Prostate gland (tissue), 2 donors: ENCODE measurements at regions not wholly inside any gene's neighbourhood (a gene's known extent, or its start where the extent isn't known, plus 50 kb on each side); places are given as distances from the start of the nearest gene placed in this dataset.

ENCODE experiments used
- DNase-seq: peaks from one replicate; pipeline ENCODE4 v3.0.0-alpha.2; 2019; ENCODE audit warnings: low spot score
- H3K27ac ChIP-seq, 2 donors: fragments of 200-600 bp; sonication (generic); 2 replicates each; pipeline ENCODE4 v1.5.1; 2017 to 2019
- H3K27me3 ChIP-seq: fragments of 200-600 bp; sonication (generic); replicated peaks from 2 replicates; pipeline ENCODE4 v1.5.1; 2019; ENCODE audit not compliant: insufficient read depth
- H3K36me3 ChIP-seq, 2 donors: fragments of 200-600 bp; sonication (generic); 1 replicate in 1 of 2; 2 replicates in 1 of 2; pipeline versions ENCODE4 v1.5.1 to v1.8.1; 2017 to 2019
- H3K4me1 ChIP-seq: fragments of 200-600 bp; sonication (generic); replicated peaks from 2 replicates; pipeline ENCODE4 v1.5.1; 2019
- H3K4me3 ChIP-seq, 2 donors: fragments of 200-600 bp; sonication (generic); 2 replicates each; pipeline ENCODE4 v1.5.1; 2017 to 2019
- H3K9me3 ChIP-seq: fragments of 200-600 bp; sonication (generic); 2 replicates; pipeline ENCODE4 v1.5.1; 2017
- CTCF ChIP-seq, 4 experiments: fragments of 200-600 bp in 2 of 4; fragments of 450-650 bp in 2 of 4; sonication (generic) in 2 of 4; IDR thresholded peaks; 1 replicate in 3 of 4; 2 replicates in 1 of 4; pipeline ENCODE4 v1.5.1; 2016 to 2019; ENCODE audit warnings: antibody characterized with exemption in 4 of 4, mild to moderate bottlenecking in 2 of 4, moderate library complexity in 2 of 4
- POLR2A ChIP-seq: fragments of 450-650 bp; IDR thresholded peaks from one replicate; pipeline ENCODE4 v1.6.1; 2016; ENCODE audit warnings: antibody characterized with exemption, mild to moderate bottlenecking
- POLR2AphosphoS5 ChIP-seq: sonication (generic); formaldehyde crosslinking; IDR thresholded peaks from one replicate; pipeline ENCODE4 v1.6.1; 2017; ENCODE audit warnings: antibody characterized with exemption
- WGBS: methylation state at CpG from one replicate; pipeline ENCODE4 v1.1.5; 2018; 5-methylcytosine and 5-hydroxymethylcytosine counted together
- intact Hi-C: fragments of 100-400 bp; cut with DNase I; formaldehyde crosslinking; loops from one replicate; pipeline ENCODE4 v1.14.2; 2022

DNA sequence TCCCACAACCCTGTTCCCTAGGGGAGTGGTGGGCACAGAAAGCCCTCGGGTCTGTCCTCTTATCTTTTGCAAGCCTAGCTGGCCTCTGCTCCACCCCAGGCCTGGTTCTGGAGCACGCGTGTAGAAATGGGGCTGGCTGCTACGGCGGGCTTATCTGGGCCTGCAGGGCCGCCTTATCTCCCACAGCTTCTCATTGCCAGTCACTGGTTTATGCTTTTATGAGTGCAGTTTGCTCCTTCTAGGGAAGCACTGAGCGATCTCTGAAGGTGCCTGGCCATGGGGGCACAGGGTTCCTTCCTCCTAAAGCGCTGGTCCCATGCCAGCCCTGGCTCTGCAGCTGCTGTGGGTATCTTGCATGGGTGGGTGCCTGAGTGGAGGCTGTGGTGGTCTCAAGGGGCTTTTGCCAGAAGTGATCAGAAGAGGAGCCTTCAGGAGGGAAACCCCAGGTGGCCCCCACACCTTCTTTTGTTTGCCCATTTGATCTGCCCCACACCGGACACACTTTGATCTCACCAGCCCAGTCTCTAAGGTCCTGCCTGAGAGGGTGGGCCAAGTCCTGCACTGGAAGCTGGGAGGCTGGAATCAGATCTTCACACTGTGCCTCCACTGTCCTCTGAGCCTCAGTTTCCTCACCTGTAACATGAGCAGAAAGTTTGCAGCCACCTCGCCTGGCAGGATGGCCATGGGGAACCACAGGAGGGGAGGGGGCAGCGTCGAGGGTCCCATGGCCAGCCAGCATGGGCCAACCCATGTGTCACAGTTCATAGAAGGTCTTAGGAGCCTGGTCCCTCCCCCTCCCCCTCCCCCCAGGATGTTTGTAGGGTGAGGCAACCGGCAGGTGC, 86.6 kb upstream of the FGF3 start:
- intact Hi-C loops = no loop called here
- Histone ChIP-seq H3K27ac (no peak overlapping the region), H3K36me3 (no peaks in the 10 kb centered on the region), H3K4me1 (no peaks in the 10 kb centered on the region), H3K27me3 (no peaks in the 10 kb centered on the region), H3K4me3 (no peak overlapping the region), H3K9me3 (no peaks in the 10 kb centered on the region)
- WGBS = 75% methylated on average over 13 of the region's 13 CpGs
- DNase-seq = no peak
- TF ChIP-seq POLR2A (no peak), CTCF (IDR thresholded peaks at IDR 0.05) (no peak), POLR2AphosphoS5 (no peak)

DNA sequence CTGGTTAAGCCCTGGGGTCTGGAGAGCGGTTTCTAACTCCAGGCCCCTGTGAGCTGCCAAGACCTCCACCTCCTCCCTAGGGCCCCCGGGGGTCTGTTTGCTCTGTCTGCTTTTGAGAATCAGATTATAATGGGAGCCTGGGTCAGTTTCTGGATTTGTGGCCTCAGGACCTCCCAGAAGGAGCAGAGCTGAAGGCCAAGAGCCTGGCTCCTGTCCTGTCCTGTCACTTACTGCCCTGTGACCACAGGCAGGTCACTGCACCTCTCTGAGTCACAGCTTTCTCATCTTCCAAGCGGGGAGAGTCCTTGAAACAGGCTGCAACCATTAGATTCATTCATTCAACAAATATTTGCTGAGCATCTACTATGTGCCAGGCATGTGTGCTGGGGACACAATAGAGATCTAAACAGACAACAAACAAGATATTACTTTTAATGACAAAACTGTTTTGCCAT, 87.3 kb upstream of the FGF3 start:
- H3K9me3 ChIP-seq = no peaks in the 10 kb centered on the region
- no peak for DNase-seq
- H3K36me3 ChIP-seq = no peaks in the 10 kb centered on the region
- TF ChIP-seq POLR2AphosphoS5 (no peak), POLR2A (no peak), CTCF (IDR thresholded peaks at IDR 0.05) (no peak)
- H3K4me3 ChIP-seq = no peak overlapping the region
- intact Hi-C loops = no loop called here
- no peaks in the 10 kb centered on the region for H3K27me3 ChIP-seq
- 80% methylated on average over 3 of the region's 3 CpGs for WGBS
- H3K4me1 ChIP-seq = no peaks in the 10 kb centered on the region
- no peak overlapping the region for H3K27ac ChIP-seq

- TF ChIP-seq POLR2A = no peak
- no peak for TF ChIP-seq CTCF (IDR thresholded peaks at IDR 0.05)
- TF ChIP-seq POLR2AphosphoS5 = no peak
- DNase-seq = no peak
- intact Hi-C loops = no loop called here
- Histone ChIP-seq H3K27ac (no peak overlapping the region), H3K4me1 (no peaks in the 10 kb centered on the region), H3K9me3 (no peaks in the 10 kb centered on the region), H3K4me3 (no peak overlapping the region), H3K27me3 (no peaks in the 10 kb centered on the region), H3K36me3 (no peaks in the 10 kb centered on the region)
- WGBS = 89% methylated on average over 11 of the region's 11 CpGs
These were observed 88.4 kb upstream of the FGF3 start for GRCh38 chr11:69907611-69908010.

DNA sequence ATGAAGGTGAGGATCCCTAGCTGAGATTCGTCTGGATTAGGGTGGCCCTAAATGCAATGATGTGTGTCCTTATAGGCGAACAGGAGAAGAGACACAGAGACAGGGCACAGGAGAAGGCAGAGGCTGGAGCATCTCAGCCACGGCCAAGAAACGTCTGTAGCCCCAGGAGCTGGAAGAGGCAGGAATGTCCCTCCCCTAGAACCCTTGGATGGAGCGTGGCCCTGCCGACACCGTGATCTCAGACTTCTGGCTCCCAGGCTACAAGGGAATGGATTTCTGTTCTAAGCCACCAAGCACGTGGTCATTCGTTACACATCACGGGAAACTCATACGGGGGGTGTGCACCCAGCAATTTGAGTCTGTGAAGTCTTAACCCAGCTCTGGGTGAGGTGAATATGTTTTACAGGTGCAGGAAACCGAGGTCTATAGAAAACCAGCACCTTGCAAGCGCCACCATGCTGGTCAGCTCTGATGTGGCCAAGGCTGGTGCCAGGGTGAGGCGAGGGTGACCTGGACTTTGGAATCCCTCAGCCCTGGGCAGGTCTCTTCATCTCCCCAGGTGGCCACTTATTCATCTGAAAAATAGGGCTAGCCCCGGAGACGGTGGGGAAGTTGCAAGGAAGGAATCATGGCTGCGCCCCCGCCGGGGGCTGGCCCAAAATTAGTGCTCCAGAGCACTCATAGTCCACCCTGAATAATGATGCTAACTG, 89.5 kb upstream of the FGF3 start:
- Histone ChIP-seq H3K36me3 (no peaks in the 10 kb centered on the region), H3K27ac (no peak overlapping the region), H3K4me3 (no peak overlapping the region), H3K4me1 (no peaks in the 10 kb centered on the region), H3K27me3 (no peaks in the 10 kb centered on the region), H3K9me3 (no peaks in the 10 kb centered on the region)
- TF ChIP-seq POLR2A (no peak), CTCF (IDR thresholded peaks at IDR 0.05) (no peak), POLR2AphosphoS5 (no peak)
- no peak for DNase-seq
- intact Hi-C loops = no loop called here
- WGBS = 88% methylated on average over 19 of the region's 19 CpGs
